Panc1 (cell line): ENCODE measurements at regions not wholly inside any gene's neighbourhood (a gene's known extent, or its start where the extent isn't known, plus 50 kb on each side); places are given as distances from the start of the nearest gene placed in this dataset.

Experiments
- POLR2AphosphoS5 ChIP-seq: IDR thresholded peaks from 2 replicates; pipeline ENCODE4 v1.6.1; 2012; ENCODE audit warnings: mild to moderate bottlenecking, low read depth, low read length, moderate library complexity
- SIN3A ChIP-seq: IDR thresholded peaks from 2 replicates; pipeline ENCODE4 v1.6.1; 2012; ENCODE audit warnings: low read depth, mild to moderate bottlenecking, low read length, moderate library complexity, borderline replicate concordance; ENCODE audit not compliant: insufficient read depth
- TF ChIP-seq, protein P1 (sequence below): fragments of 450-650 bp; IDR thresholded peaks from 2 replicates; pipeline ENCODE4 v1.5.1; 2017; ENCODE audit warnings: mild to moderate bottlenecking

DNA sequence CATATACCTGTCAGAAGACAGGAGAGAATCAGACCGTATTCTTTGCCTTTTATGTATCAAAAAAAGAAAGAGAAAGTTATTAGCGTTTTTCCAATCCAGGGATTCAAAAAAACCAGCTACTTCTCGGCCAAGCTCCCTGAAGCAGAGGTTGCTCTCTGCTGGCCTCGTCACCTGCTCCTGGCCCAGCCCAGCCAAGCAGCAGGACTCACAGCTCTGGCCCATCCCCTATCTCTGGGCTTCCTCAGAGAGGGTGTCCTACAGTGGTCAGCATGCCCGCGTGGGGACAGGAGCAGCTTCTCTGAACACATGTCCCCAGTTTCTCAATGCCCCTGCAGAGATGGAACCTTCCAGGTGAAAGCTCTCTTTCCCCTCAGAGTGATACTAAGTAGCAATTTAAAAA is 209.0 kb downstream of the URI1 start:
- TF ChIP-seq, protein P1, sequence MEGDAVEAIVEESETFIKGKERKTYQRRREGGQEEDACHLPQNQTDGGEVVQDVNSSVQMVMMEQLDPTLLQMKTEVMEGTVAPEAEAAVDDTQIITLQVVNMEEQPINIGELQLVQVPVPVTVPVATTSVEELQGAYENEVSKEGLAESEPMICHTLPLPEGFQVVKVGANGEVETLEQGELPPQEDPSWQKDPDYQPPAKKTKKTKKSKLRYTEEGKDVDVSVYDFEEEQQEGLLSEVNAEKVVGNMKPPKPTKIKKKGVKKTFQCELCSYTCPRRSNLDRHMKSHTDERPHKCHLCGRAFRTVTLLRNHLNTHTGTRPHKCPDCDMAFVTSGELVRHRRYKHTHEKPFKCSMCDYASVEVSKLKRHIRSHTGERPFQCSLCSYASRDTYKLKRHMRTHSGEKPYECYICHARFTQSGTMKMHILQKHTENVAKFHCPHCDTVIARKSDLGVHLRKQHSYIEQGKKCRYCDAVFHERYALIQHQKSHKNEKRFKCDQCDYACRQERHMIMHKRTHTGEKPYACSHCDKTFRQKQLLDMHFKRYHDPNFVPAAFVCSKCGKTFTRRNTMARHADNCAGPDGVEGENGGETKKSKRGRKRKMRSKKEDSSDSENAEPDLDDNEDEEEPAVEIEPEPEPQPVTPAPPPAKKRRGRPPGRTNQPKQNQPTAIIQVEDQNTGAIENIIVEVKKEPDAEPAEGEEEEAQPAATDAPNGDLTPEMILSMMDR: no peak
- TF ChIP-seq POLR2AphosphoS5: no peak
- no peak for TF ChIP-seq SIN3A
